IMR-90 (cell line): ENCODE measurements at regions not wholly inside any gene's neighbourhood (a gene's known extent, or its start where the extent isn't known, plus 50 kb on each side); places are given as distances from the start of the nearest gene placed in this dataset.

Experiments
- CEBPB ChIP-seq: IDR thresholded peaks from 2 replicates; pipeline ENCODE4 v1.6.1; 2012; ENCODE audit warnings: low read depth, low read length, improper control_type of control experiment
- TF ChIP-seq, protein P1 (sequence below): conservative IDR thresholded peaks from 2 replicates; pipeline ENCODE4 v1.5.1; 2012; ENCODE audit warnings: mild to moderate bottlenecking, low read depth, low read length, improper control_type of control experiment

DNA sequence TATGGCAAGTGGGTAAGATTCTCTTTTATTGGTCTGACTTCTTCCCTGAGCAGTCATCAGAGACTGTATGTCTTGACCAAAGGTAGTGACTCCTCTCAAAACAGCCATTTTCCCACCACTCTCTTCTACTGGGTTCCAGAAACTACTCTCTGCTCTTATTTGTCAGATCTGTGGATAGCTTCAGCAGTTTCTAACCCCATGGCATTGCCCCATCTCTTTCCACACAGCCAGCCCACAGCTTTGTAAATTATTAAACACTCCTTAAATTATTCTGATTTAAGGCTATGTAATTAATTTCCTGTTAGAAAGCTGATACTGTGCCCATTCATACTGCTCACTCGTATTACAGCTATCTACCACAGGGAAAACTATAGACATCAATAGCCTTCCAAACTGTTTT lies 138.4 kb upstream of the CNR1 start:
- TF ChIP-seq, protein P1, sequence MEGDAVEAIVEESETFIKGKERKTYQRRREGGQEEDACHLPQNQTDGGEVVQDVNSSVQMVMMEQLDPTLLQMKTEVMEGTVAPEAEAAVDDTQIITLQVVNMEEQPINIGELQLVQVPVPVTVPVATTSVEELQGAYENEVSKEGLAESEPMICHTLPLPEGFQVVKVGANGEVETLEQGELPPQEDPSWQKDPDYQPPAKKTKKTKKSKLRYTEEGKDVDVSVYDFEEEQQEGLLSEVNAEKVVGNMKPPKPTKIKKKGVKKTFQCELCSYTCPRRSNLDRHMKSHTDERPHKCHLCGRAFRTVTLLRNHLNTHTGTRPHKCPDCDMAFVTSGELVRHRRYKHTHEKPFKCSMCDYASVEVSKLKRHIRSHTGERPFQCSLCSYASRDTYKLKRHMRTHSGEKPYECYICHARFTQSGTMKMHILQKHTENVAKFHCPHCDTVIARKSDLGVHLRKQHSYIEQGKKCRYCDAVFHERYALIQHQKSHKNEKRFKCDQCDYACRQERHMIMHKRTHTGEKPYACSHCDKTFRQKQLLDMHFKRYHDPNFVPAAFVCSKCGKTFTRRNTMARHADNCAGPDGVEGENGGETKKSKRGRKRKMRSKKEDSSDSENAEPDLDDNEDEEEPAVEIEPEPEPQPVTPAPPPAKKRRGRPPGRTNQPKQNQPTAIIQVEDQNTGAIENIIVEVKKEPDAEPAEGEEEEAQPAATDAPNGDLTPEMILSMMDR, result no peak
- TF ChIP-seq CEBPB, result no peak
